Activated naive CD4-positive, alpha-beta T cell treated with anti-CD3 and anti-CD28 coated beads, Interleukin-2, amount 10 ng/mL, durations not matched to agents 7 days and 5 days (primary cell): ENCODE measurements at regions not wholly inside any gene's neighbourhood (a gene's known extent, or its start where the extent isn't known, plus 50 kb on each side); places are given as distances from the start of the nearest gene placed in this dataset.

Experiments used
- CTCF ChIA-PET: fragments of 350-600 bp; sonication (Branson Sonifier 250); formaldehyde crosslinking; loops from one replicate; lab custom pipeline; 2021; ENCODE audit warnings: antibody characterized with exemption; lab: Charles Lee
- DNase-seq: peaks from one replicate; pipeline ENCODE4 v3.0.0-alpha.2; 2020
- H3K27ac Mint-ChIP-seq: one replicate; pipeline ENCODE4 v1.8.0; 2021; ENCODE audit warnings: mild to moderate bottlenecking, moderate library complexity, mixed read lengths
- H3K27me3 Mint-ChIP-seq: one replicate; pipeline ENCODE4 v1.8.0; 2021; ENCODE audit warnings: mild to moderate bottlenecking, mixed read lengths
- H3K36me3 Mint-ChIP-seq: one replicate; pipeline ENCODE4 v1.8.0; 2021; ENCODE audit warnings: mixed read lengths
- H3K4me1 Mint-ChIP-seq: one replicate; pipeline ENCODE4 v1.8.0; 2021; ENCODE audit warnings: mixed read lengths
- H3K4me3 Mint-ChIP-seq: one replicate; pipeline ENCODE4 v1.8.0; 2021; ENCODE audit warnings: mild to moderate bottlenecking, moderate library complexity, mixed read lengths
- H3K9me3 Mint-ChIP-seq: one replicate; pipeline ENCODE4 v1.8.0; 2021; ENCODE audit warnings: mixed read lengths

DNA sequence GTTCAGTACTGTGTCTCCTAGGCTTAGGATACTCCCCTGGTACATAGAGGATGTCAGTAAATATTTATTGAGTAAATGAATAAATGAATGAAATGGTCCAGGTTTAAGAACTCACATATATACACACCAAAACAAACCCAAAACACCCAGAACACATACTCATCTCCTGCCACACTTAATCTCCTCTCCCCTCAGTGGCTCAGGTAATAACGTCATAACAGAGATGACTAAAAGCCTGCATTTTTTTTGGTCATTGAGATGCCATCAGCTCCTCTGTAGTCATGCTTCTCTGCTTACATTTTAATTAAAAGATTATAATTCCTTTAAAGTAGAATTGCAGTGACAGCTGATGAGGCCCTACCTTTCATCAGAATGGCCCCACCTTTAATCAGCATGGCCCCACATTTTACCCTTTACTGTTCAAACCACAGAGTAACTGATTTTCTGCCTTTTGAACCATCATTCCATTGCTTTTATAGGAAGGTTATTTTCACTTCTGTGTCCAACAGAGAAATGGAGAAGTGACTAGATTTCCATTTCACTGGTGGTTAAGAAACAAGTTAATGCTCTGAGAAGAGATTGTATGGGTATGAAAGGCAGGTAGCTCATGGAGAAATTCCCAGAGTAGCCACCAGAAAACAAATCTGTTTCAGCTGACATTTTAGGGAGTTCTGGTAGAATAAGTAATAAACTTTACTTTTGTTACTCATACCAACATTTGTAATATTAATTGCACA, 193.4 kb upstream of the ATP2B1 start:
- Mint-ChIP-seq H3K36me3 (no peaks in the 10 kb centered on the region), H3K4me1 (no peaks in the 10 kb centered on the region), H3K9me3 (no peaks in the 10 kb centered on the region), H3K27me3 (peaks cover 4% of the 10 kb centered on the region), H3K27ac (no peak overlapping the region), H3K4me3 (no peak overlapping the region)
- no peak for DNase-seq
- CTCF ChIA-PET = no interaction called here

DNA sequence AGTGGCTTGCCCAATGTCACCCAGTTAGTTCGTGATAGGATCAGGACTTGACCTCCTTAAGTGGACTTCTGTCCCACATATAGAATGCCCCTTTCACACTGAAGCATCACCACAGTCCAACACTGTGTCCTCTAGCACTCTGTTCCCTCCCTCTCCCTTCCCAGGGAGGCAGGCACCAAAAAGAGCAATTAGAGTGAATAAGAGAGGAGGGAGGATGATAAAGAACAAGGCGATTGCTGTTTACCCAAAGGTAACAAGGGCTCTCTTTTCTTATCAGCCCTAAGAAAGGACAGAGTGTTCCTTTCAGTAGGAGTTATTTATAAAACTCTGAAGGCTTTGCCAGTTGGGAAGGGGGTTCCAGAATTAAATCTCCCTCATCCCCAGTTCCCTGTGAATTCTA, 192.7 kb upstream of the ATP2B1 start:
- H3K4me1 Mint-ChIP-seq = no peaks in the 10 kb centered on the region
- DNase-seq = no peak
- no peak overlapping the region for H3K4me3 Mint-ChIP-seq
- H3K27me3 Mint-ChIP-seq = peaks cover 4% of the 10 kb centered on the region
- CTCF ChIA-PET = no interaction called here
- H3K36me3 Mint-ChIP-seq = no peaks in the 10 kb centered on the region
- H3K27ac Mint-ChIP-seq = no peak overlapping the region
- no peaks in the 10 kb centered on the region for H3K9me3 Mint-ChIP-seq

DNA sequence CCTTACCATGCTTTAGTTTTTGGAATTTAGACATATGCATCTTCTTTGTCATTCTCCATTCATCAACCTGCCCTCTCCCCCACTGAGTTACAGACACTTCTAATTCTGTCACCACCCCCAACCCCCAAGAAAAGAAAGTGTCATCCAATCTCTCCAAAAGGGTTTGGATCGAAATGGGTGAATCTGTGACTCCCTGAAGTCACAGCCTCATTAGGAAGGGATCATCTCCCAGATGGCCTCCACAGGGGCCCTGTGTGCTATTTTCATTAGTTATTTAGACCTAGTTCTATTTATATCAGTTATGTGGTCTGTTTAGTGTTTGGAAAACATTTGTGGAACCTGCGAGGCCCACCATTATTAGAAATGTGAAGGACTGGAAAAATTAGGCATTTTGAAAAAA, 191.0 kb upstream of the ATP2B1 start:
- CTCF ChIA-PET = no interaction called here
- Mint-ChIP-seq H3K27ac (no peak overlapping the region), H3K27me3 (peaks cover 4% of the 10 kb centered on the region), H3K9me3 (no peaks in the 10 kb centered on the region), H3K4me1 (no peaks in the 10 kb centered on the region), H3K36me3 (no peaks in the 10 kb centered on the region), H3K4me3 (no peak overlapping the region)
- DNase-seq = no peak

DNA sequence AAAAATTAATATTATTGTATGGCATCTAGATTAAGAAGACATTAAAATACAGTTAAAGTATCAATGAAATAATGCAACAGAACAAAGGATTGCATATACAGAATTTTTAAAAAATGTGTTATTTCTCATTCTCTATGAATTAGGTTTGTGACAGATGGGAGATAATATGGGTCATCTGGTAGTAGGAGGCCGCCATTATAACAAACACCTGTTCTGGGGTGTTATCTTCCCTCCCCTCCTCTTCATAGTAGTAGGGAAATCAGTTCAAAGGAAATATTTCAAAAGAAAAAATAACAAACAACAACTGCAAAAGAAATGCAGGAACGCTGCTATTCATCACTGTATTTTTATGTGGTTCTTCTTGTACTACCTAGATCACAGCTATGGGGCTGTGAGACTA, 187.0 kb upstream of the ATP2B1 start:
- Mint-ChIP-seq H3K9me3 (peaks cover 3% of the 10 kb centered on the region), H3K27me3 (peaks cover 4% of the 10 kb centered on the region), H3K4me1 (peaks cover 4% of the 10 kb centered on the region), H3K27ac (no peak overlapping the region), H3K36me3 (peaks cover 2% of the 10 kb centered on the region), H3K4me3 (no peak overlapping the region)
- CTCF ChIA-PET = no interaction called here
- no peak for DNase-seq

DNA sequence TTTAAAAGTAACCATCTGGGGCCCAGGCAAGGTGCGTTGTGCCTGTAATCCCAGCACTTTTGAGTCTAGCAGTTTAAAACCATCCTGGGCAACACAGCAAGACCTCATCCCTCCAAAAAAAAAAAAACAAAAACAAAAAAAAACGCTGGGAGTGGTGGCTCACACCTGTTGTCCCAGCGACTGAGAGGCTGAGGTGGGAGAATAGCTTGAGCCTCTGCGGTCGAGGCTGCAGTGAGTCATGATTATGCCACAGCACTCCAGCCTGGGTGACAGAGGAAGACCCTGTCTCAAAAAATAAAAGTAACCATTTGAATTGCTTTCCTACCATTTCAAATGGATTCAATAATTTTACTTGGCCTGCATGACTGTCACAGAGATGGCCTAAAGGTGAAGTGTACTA, 186.5 kb upstream of the ATP2B1 start:
- Mint-ChIP-seq H3K27me3 (peaks cover 4% of the 10 kb centered on the region), H3K4me3 (no peak overlapping the region), H3K36me3 (peaks cover 2% of the 10 kb centered on the region), H3K4me1 (peaks cover 4% of the 10 kb centered on the region), H3K9me3 (peaks cover 3% of the 10 kb centered on the region), H3K27ac (no peak overlapping the region)
- DNase-seq = no peak
- CTCF ChIA-PET = no interaction called here

DNA sequence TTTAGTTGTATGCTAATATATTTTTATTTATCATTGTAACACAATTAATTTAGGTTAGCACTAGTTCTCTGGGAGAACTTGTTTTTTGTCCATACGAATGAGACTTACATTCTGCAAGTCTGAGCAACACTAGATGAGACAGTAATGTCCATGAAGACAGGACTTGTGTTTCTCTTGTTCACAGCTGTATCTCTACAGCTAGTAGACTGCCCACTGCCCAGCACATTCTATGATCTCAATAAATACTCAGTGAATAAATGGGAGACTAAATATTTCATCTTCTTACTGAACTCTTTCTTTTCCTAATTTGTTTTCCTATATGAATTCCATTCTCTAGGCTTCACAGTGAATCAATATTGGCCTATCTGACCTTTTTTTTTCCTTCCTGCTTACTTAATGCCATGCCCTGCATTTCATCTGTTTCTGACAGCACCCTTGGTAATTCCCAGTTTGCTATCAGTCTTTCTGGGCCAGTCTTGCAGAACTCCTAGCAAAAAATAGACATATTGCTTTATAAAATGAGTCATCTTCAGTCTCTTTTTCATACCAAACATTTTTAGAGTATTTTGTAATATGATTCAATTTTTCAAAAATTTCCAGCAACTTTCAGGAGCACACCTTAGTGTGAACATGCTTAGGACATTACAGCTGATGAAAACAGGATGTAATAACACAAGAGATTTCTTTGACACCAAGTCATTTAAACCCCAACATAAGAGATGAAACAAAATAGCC, 185.5 kb upstream of the ATP2B1 start:
- Mint-ChIP-seq H3K27me3 (peaks cover 4% of the 10 kb centered on the region), H3K27ac (no peak overlapping the region), H3K4me1 (peaks cover 4% of the 10 kb centered on the region), H3K4me3 (no peak overlapping the region), H3K36me3 (peaks cover 2% of the 10 kb centered on the region), H3K9me3 (peaks cover 5% of the 10 kb centered on the region)
- CTCF ChIA-PET = no interaction called here
- no peak for DNase-seq

DNA sequence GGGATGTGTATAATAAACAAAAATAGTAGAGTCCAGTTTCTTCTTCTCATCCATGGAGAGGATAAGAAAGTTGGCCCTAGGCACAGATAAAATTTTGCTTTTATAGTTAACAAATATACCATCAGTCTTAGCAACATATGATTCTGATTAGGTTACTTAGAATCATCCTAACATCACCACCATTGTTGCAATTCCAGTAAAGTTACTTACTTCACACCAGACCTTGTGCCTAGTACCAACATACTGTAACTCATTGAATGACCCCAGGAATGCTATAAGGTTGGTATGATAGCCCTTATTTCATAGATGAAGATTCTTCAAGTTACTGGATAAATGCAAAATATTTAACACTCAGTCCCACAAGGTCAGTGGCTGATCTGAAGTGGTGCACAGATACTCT, 183.8 kb upstream of the ATP2B1 start:
- no peak for DNase-seq
- no peak overlapping the region for H3K27ac Mint-ChIP-seq
- H3K36me3 Mint-ChIP-seq = peaks cover 2% of the 10 kb centered on the region
- peaks cover 5% of the 10 kb centered on the region for H3K9me3 Mint-ChIP-seq
- H3K4me3 Mint-ChIP-seq = no peak overlapping the region
- H3K4me1 Mint-ChIP-seq = peaks cover 4% of the 10 kb centered on the region
- no peaks in the 10 kb centered on the region for H3K27me3 Mint-ChIP-seq
- CTCF ChIA-PET = no interaction called here

DNA sequence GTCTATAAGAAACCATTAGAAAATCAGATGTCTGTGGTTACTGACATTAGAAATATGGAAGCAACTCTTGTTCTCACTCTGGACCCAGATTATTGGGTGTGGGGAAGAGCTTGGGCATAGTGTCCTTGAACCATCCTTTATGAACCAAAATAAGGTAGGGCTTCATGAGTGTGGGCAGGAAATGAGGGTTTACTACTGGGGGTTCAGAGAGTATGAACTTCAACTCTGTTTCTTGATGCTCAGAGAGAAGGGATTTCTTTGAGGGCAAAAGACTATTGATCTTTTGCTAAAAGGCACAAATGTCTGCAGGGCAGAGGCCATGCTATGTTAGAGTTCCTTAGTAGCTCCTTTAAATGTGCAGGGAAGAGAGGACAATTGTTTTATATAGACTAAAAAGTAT, 183.3 kb upstream of the ATP2B1 start:
- Mint-ChIP-seq H3K27me3 (no peaks in the 10 kb centered on the region), H3K36me3 (peaks cover 2% of the 10 kb centered on the region), H3K9me3 (peaks cover 5% of the 10 kb centered on the region), H3K4me3 (no peak overlapping the region), H3K27ac (no peak overlapping the region), H3K4me1 (peaks cover 4% of the 10 kb centered on the region)
- CTCF ChIA-PET = interaction anchor here (0.6 kb wide), 1 partner anchor 31 kb away, joined by 3 read pairs; no protein-coding TSS in a partner anchor
- DNase-seq = no peak

DNA sequence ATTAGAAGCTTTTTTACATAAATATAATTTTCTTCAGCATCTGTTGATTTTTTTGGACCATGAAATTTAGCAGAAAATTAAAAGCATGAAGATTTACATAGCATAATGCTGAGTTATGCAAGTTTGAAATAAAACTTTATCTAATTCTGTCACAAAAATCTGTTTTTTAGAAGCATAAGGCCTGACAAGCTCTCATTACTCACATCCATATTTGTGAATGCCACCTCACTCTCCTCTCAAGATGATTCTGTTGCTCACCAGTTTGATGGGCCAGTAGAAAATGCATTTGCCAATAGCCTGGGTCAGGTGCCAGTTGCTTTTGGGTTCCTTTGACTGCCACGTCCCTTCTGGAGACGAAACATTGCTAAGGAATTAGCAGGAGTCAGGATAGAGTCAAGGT, 181.5 kb upstream of the ATP2B1 start:
- Mint-ChIP-seq H3K27me3 (no peaks in the 10 kb centered on the region), H3K9me3 (peaks cover 5% of the 10 kb centered on the region), H3K4me1 (peaks cover 4% of the 10 kb centered on the region), H3K36me3 (peaks cover 2% of the 10 kb centered on the region), H3K27ac (no peak overlapping the region), H3K4me3 (no peak overlapping the region)
- no peak for DNase-seq
- CTCF ChIA-PET = interaction anchor here (0.6 kb wide), 1 partner anchor 30 kb away, joined by 3 read pairs; no protein-coding TSS in a partner anchor

DNA sequence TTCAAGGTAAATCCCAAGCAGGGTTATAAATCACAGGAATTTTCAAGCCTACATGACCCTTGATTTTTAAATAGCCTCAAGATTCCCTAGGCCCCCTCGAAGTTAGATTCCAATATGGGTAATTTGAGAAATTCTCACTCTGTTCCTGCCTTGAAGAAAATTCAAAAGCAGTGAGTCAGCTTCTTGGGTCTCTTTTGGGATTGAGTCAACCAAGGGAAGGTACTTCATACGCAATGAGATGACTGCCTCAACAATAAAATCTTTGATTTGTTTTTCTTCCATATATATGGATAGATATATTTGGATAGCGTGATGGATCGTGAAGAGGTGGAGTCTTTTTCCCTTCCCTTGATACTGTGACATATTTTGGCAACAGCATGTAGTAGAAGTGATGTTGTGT, 180.4 kb upstream of the ATP2B1 start:
- Mint-ChIP-seq H3K36me3 (peaks cover 2% of the 10 kb centered on the region), H3K4me3 (no peak overlapping the region), H3K4me1 (peaks cover 4% of the 10 kb centered on the region), H3K27me3 (no peaks in the 10 kb centered on the region), H3K9me3 (peaks cover 5% of the 10 kb centered on the region), H3K27ac (no peak overlapping the region)
- CTCF ChIA-PET = no interaction called here
- DNase-seq = no peak

DNA sequence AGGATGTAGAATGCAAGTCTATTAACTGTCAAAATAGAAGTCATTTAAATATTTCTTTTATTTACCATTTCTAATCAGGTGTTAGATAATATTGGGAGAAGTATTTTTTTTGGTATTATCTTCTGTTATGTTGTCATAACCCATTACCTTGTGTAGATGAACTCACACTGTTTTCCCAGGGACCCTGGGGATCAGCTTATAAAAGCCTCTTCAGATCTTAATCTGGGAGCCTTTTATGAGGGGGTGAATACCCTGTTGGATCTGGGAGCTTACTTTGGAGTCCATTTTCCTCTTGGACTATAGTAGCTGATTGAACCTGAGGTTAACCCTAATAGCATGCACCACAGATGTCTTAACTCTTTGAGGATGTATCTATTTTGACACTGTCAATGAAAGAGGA, 176.3 kb upstream of the ATP2B1 start:
- Mint-ChIP-seq H3K9me3 (peaks cover 11% of the 10 kb centered on the region), H3K36me3 (peaks cover 16% of the 10 kb centered on the region), H3K27ac (no peak overlapping the region), H3K4me1 (peaks cover 23% of the 10 kb centered on the region), H3K27me3 (no peaks in the 10 kb centered on the region), H3K4me3 (no peak overlapping the region)
- CTCF ChIA-PET = interaction anchor here (0.8 kb wide), 1 partner anchor 461 kb away, joined by 4 read pairs; no protein-coding TSS in a partner anchor
- DNase-seq = no peak

DNA sequence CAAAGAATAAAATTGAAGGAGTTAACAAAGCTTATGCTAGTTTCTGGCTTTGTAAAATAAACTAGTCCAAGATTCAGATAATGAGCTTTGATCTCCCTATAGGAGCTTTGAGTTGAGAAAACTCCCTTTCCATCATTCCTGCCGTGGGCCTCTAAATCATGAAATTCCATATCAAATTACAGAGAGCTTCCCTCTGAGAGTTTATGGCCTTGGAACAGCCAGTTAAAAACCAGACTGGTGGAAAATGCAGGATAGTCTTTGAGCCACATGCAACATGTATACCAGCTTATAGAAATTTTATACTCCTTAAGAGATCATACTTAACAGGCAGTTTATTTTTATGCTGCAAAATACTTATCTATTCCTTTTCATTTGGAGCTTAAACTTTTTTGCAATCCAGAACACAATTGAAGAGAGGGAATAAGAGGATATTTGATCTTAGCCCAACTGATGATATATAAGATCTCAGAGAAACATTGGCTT, 175.8 kb upstream of the ATP2B1 start:
- no peaks in the 10 kb centered on the region for H3K27me3 Mint-ChIP-seq
- no peak overlapping the region for H3K4me3 Mint-ChIP-seq
- peaks cover 26% of the 10 kb centered on the region for H3K4me1 Mint-ChIP-seq
- peaks cover 11% of the 10 kb centered on the region for H3K9me3 Mint-ChIP-seq
- H3K27ac Mint-ChIP-seq = no peak overlapping the region
- CTCF ChIA-PET = interaction anchor here (1.1 kb wide), 1 partner anchor 36 kb away, joined by 3 read pairs; no protein-coding TSS in a partner anchor
- no peak for DNase-seq
- H3K36me3 Mint-ChIP-seq = peaks cover 16% of the 10 kb centered on the region

DNA sequence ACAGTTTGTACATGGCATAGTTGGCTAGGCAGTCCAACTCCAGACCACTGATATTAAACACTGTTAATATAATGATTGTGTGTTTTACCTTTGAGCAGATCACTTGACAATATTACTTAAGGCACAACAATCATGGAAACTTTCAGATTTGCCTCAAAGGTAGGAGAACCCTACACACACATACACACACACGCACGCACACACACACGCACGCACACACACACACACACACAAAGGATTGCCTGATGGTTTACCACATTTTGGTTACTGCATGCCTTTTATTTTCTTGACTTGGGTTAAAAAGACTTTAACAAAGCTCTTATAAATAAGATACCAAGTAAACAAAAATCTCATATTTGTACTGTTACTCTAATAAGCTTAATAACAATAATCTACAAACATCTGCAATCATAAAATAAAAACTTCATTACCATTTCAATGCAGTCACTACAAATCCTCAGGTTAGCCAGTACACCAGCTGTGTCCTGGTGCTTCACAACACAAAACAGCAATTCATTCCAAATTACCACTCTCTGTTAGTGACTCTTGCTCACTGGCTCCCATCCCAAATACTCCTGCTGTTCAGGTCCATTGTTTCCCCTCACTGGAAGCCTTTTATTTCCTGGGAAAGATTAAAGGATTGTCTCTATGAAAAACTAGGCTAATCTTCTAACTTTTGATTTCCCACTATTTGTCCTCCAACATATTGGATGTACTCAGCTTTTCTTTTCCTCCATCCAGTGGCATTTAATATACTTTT, 175.2 kb upstream of the ATP2B1 start:
- no peak overlapping the region for H3K27ac Mint-ChIP-seq

DNA sequence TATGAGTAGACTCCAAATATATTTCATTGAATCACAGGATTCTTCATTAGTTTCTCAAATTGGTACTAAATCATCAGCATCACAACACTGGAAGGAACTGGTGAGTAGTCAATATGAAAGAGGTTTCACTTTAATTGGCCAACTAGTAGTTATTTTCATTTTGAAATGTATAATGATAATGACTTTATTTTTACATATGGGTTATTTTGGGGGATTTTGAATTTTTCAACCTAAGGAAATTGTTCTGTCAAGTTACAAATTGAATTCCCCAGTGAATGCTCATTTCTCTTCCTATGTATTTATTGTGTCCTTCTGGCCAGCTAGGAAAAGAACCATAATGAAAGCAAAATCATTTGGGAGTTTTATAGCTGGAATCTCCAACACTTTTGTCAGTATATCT, 174.2 kb upstream of the ATP2B1 start:
- Mint-ChIP-seq H3K4me3 (no peak overlapping the region), H3K4me1 (peaks cover 38% of the 10 kb centered on the region), H3K27me3 (no peaks in the 10 kb centered on the region), H3K27ac (no peak overlapping the region), H3K9me3 (peaks cover 9% of the 10 kb centered on the region), H3K36me3 (peaks cover 16% of the 10 kb centered on the region)
- DNase-seq = no peak
- CTCF ChIA-PET = no interaction called here

More for the DNA sequence above, 175.2 kb upstream of the ATP2B1 start:
- Mint-ChIP-seq H3K4me3 (no peak overlapping the region), H3K4me1 (peaks cover 32% of the 10 kb centered on the region), H3K36me3 (peaks cover 16% of the 10 kb centered on the region), H3K27me3 (no peaks in the 10 kb centered on the region), H3K9me3 (peaks cover 9% of the 10 kb centered on the region)
- CTCF ChIA-PET = interaction anchor here (1.1 kb wide), 1 partner anchor 36 kb away, joined by 3 read pairs; no protein-coding TSS in a partner anchor
- DNase-seq = no peak
